IMR-90 (cell line): ENCODE measurements at regions not wholly inside any gene's neighbourhood (a gene's known extent, or its start where the extent isn't known, plus 50 kb on each side); places are given as distances from the start of the nearest gene placed in this dataset.

Experiments
- ATAC-seq: fragments of 200-7000 bp; cut with Tn5 transposase; 2 replicates; pipeline ENCODE4 v1.9.1; 2020; ENCODE audit warnings: low read depth, mild to moderate bottlenecking, moderate library complexity
- BruUV-seq: library from RNA; stranded (reverse); fragments of 400-500 nt; replicated peaks from 2 replicates; lab custom pipeline; 2021; lab: Mats Ljungman, UMichigan
- CTCF ChIA-PET: fragments of 300-600 bp; formaldehyde crosslinking; extraction: SDS; loops from one replicate; lab custom pipeline; 2021; ENCODE audit warnings: antibody characterized with exemption; lab: Yijun Ruan, JAX
- POLR2A ChIA-PET: fragments of 300-600 bp; sonication (Branson Sonifier 250); formaldehyde crosslinking; loops from one replicate; lab custom pipeline; 2022; ENCODE audit warnings: antibody characterized with exemption; ENCODE audit not compliant: unreplicated experiment; lab: Charles Lee
- DNase-seq: peaks from one replicate; pipeline ENCODE4 v3.0.0; 2013
- H2AFZ ChIP-seq: replicated peaks from 2 replicates; pipeline ENCODE3; 2013; ENCODE audit warnings: low read length, mild to moderate bottlenecking; ENCODE audit not compliant: poor library complexity
- H2AK5ac ChIP-seq: 2 replicates; pipeline ENCODE4 v1.6.1; 2013; ENCODE audit warnings: low read depth, low read length, inconsistent platforms
- H2AK9ac ChIP-seq: replicated peaks from 2 replicates; pipeline ENCODE3; 2013; ENCODE audit warnings: mild to moderate bottlenecking, low read depth, low read length, moderate library complexity; ENCODE audit not compliant: poor library complexity
- H2BK120ac ChIP-seq: 2 replicates; pipeline ENCODE4 v1.6.1; 2013; ENCODE audit warnings: low read depth, low read length, inconsistent platforms
- H2BK15ac ChIP-seq: 3 replicates; pipeline ENCODE4 v1.6.1; 2013; ENCODE audit warnings: low read depth, low read length, inconsistent platforms
- H2BK20ac ChIP-seq: 2 replicates; pipeline ENCODE4 v1.6.1; 2013; ENCODE audit warnings: low read depth, mild to moderate bottlenecking, inconsistent platforms, low read length, moderate library complexity
- H2BK5ac ChIP-seq: 2 replicates; pipeline ENCODE4 v1.6.1; 2013; ENCODE audit warnings: mild to moderate bottlenecking, low read depth, low read length, inconsistent platforms; ENCODE audit not compliant: poor library complexity, severe bottlenecking
- H3K14ac ChIP-seq: replicated peaks from 2 replicates; pipeline ENCODE4 v1.6.1; 2013; ENCODE audit warnings: low read depth, low read length, inconsistent platforms
- H3K18ac ChIP-seq: 2 replicates; pipeline ENCODE4 v1.6.1; 2013; ENCODE audit warnings: low read depth, low read length, control low read depth
- H3K23ac ChIP-seq: 2 replicates; pipeline ENCODE4 v1.6.1; 2013; ENCODE audit warnings: low read depth, low read length, inconsistent platforms
- H3K27ac ChIP-seq: 2 replicates; pipeline ENCODE4 v1.5.1; 2013; ENCODE audit warnings: mild to moderate bottlenecking, control low read depth, low read length; ENCODE audit not compliant: insufficient read depth
- H3K27me3 ChIP-seq: 2 replicates; pipeline ENCODE4 v1.6.1; 2013; ENCODE audit warnings: low read length; ENCODE audit not compliant: control insufficient read depth, insufficient read depth
- H3K36me3 ChIP-seq: 2 replicates; pipeline ENCODE4 v1.6.1; 2013; ENCODE audit warnings: low read length, mixed read lengths; ENCODE audit not compliant: control insufficient read depth, insufficient read depth
- H3K4ac ChIP-seq: 2 replicates; pipeline ENCODE4 v1.6.1; 2013; ENCODE audit warnings: low read depth, low read length, inconsistent platforms
- H3K4me1 ChIP-seq: 2 replicates; pipeline ENCODE4 v1.6.1; 2013; ENCODE audit warnings: low read length, mixed read lengths; ENCODE audit not compliant: control insufficient read depth, insufficient read depth
- H3K4me2 ChIP-seq: 2 replicates; pipeline ENCODE4 v1.6.1; 2013; ENCODE audit warnings: low read depth, mild to moderate bottlenecking, control low read depth, low read length, moderate library complexity
- H3K4me3 ChIP-seq: 2 replicates; pipeline ENCODE4 v1.5.1; 2013; ENCODE audit warnings: low read depth, mild to moderate bottlenecking, control low read depth, low read length, moderate library complexity; ENCODE audit not compliant: insufficient read depth
- H3K56ac ChIP-seq: 2 replicates; pipeline ENCODE4 v1.6.1; 2013; ENCODE audit warnings: low read length, inconsistent platforms; ENCODE audit not compliant: insufficient read depth; ENCODE audit errors: extremely low read depth
- H3K79me1 ChIP-seq, 2 experiments: 2 replicates each; pipeline ENCODE4 v1.6.1; 2013; ENCODE audit warnings: low read length in 2 of 2, inconsistent platforms in 1 of 2, low read depth in 1 of 2
- H3K9ac ChIP-seq: 2 replicates; pipeline ENCODE4 v1.6.1; 2013; ENCODE audit warnings: low read depth, low read length, control low read depth
- H3K9me1 ChIP-seq: 2 replicates; pipeline ENCODE4 v1.6.1; 2013; ENCODE audit warnings: low read length, inconsistent platforms; ENCODE audit not compliant: insufficient read depth
- H3K9me3 ChIP-seq: 2 replicates; pipeline ENCODE4 v1.6.1; 2013; ENCODE audit warnings: low read length; ENCODE audit not compliant: control insufficient read depth, insufficient read depth
- H4K20me1 ChIP-seq: 2 replicates; pipeline ENCODE4 v1.6.1; 2013; ENCODE audit warnings: low read length, inconsistent platforms; ENCODE audit not compliant: insufficient read depth
- H4K5ac ChIP-seq: 2 replicates; pipeline ENCODE4 v1.6.1; 2013; ENCODE audit warnings: mild to moderate bottlenecking, low read depth, low read length, control low read depth
- H4K8ac ChIP-seq, 2 experiments: 2 replicates each; pipeline ENCODE4 v1.6.1; 2013; ENCODE audit warnings: low read depth in 2 of 2, low read length in 2 of 2, control low read depth in 1 of 2, inconsistent platforms in 1 of 2
- H4K91ac ChIP-seq: 2 replicates; pipeline ENCODE4 v1.6.1; 2013; ENCODE audit warnings: low read depth, low read length, inconsistent platforms; ENCODE audit not compliant: insufficient read depth
- CHD1 ChIP-seq: IDR thresholded peaks from 2 replicates; pipeline ENCODE4 v1.6.1; 2012; ENCODE audit warnings: low read depth, low read length, improper control_type of control experiment
- CTCF ChIP-seq: conservative IDR thresholded peaks from 2 replicates; pipeline ENCODE4 v1.5.1; 2012; ENCODE audit warnings: mild to moderate bottlenecking, low read depth, low read length, improper control_type of control experiment
- ELK1 ChIP-seq: fragments of 150-350 bp; IDR thresholded peaks from 2 replicates; pipeline ENCODE4 v1.6.1; 2016; ENCODE audit warnings: low read depth, mild to moderate bottlenecking, low read length, moderate library complexity, borderline replicate concordance
- MAFK ChIP-seq: IDR thresholded peaks from 2 replicates; pipeline ENCODE4 v1.6.1; 2012; ENCODE audit warnings: low read depth, low read length, improper control_type of control experiment
- MAZ ChIP-seq: IDR thresholded peaks from 2 replicates; pipeline ENCODE4 v1.6.1; 2012; ENCODE audit warnings: low read depth, mild to moderate bottlenecking, low read length, improper control_type of control experiment, moderate library complexity, borderline replicate concordance
- MXI1 ChIP-seq: IDR thresholded peaks from 2 replicates; pipeline ENCODE4 v1.6.1; 2012; ENCODE audit warnings: low read depth, mild to moderate bottlenecking, low read length, moderate library complexity, borderline replicate concordance
- NFE2L2 ChIP-seq: fragments of 150-350 bp; IDR thresholded peaks from 2 replicates; pipeline ENCODE4 v1.6.1; 2016; ENCODE audit warnings: low read depth, mild to moderate bottlenecking, low read length
- POLR2A ChIP-seq: IDR thresholded peaks from 2 replicates; pipeline ENCODE4 v1.6.1; 2012; ENCODE audit warnings: mild to moderate bottlenecking, low read depth, low read length
- RFX5 ChIP-seq: IDR thresholded peaks from 2 replicates; pipeline ENCODE4 v1.8.0; 2012; ENCODE audit warnings: low read depth, mild to moderate bottlenecking, low read length, moderate library complexity
- USF2 ChIP-seq: fragments of 150-350 bp; IDR thresholded peaks from 2 replicates; pipeline ENCODE4 v1.6.1; 2017; ENCODE audit warnings: mild to moderate bottlenecking, antibody characterized with exemption, low read length, low read depth
- dilution Hi-C: fragments of 300-500 bp; cut with HindIII; formaldehyde crosslinking; loops from one replicate; pipeline ENCODE4 v1.14.3; 2018; ENCODE audit warnings: low sequenced_read_pairs; ENCODE audit not compliant: unreplicated experiment
- in situ Hi-C: fragments of 300-500 bp; cut with MboI; formaldehyde crosslinking; loops from 3 replicates; pipeline ENCODE4 v1.14.3; 2019; ENCODE audit warnings: low sequenced_read_pairs, inconsistent platforms, mixed read lengths
- intact Hi-C: fragments of 100-400 bp; cut with micrococcal nuclease; formaldehyde crosslinking; loops from 2 replicates; pipeline ENCODE4 v1.10.0; 2022

GRCh38 chr6:145068577-145068976 lies 666.7 kb downstream of the EPM2A start:
- DNase-seq (no peak), ATAC-seq (no peak)
- Histone ChIP-seq H3K4ac (no peak overlapping the region), H2BK20ac (no peak overlapping the region), H3K79me1 (no peaks in the 10 kb centered on the region), H3K9ac (no peak overlapping the region), H4K91ac (no peak overlapping the region), H2BK5ac (no peak overlapping the region), H2BK120ac (no peak overlapping the region), H4K20me1 (no peaks in the 10 kb centered on the region), H2AK9ac (no peak overlapping the region), H3K23ac (no peak overlapping the region), H3K9me3 (no peaks in the 10 kb centered on the region), H3K36me3 (no peaks in the 10 kb centered on the region), H3K4me1 (peaks cover 16% of the 10 kb centered on the region), H4K5ac (peak overlapping the region; percentile 38; the same call in 1 of the 2 replicates), H4K8ac (no peak overlapping the region), H3K4me3 (no peak overlapping the region), H2AK5ac (0 out of 2 replicates have a peak overlapping the region, but pooled peaks have one; percentile 7), H3K14ac (0 out of 2 replicates have a peak overlapping the region, but pooled peaks have one; percentile 81), H3K27ac (no peak overlapping the region), H2AFZ (no peak overlapping the region), H3K9me1 (peaks cover 12% of the 10 kb centered on the region), H3K27me3 (no peaks in the 10 kb centered on the region), H3K56ac (no peak overlapping the region), H3K18ac (peak overlapping the region; percentile 51; the same call in 1 of the 2 replicates), H2BK15ac (no peak overlapping the region), H3K4me2 (no peak overlapping the region)
- ChIA-PET POLR2A (no interaction called here), CTCF (no interaction called here)
- intact Hi-C loops (no loop called here), dilution Hi-C loops (no loop called here), in situ Hi-C loops (no loop called here)
- TF ChIP-seq POLR2A (no peak), MAFK (no peak), NFE2L2 (no peak), CHD1 (no peak), MXI1 (no peak), MAZ (no peak), USF2 (no peak), ELK1 (no peak), CTCF (no peak), RFX5 (no peak)
- no TSS peak for BruUV-seq
